KMS-11 (cell line): ENCODE measurements at regions not wholly inside any gene's neighbourhood (a gene's known extent, or its start where the extent isn't known, plus 50 kb on each side); places are given as distances from the start of the nearest gene placed in this dataset.

ENCODE experiments used
- H2AFZ ChIP-seq: fragments of 200-600 bp; sonication (generic); 2 replicates; pipeline ENCODE4 v1.6.1; 2016; ENCODE audit warnings: antibody characterized with exemption, mixed run types, low read depth
- H3K27ac ChIP-seq: fragments of 200-600 bp; sonication (generic); 2 replicates; pipeline ENCODE4 v1.6.1; 2016; ENCODE audit warnings: mild to moderate bottlenecking, mixed run types
- H3K27me3 ChIP-seq: fragments of 200-600 bp; sonication (generic); 2 replicates; pipeline ENCODE4 v1.6.1; 2017; ENCODE audit warnings: mild to moderate bottlenecking, low read depth, mixed run types, moderate library complexity; ENCODE audit not compliant: insufficient read depth
- H3K36me3 ChIP-seq: fragments of 200-600 bp; sonication (generic); 2 replicates; pipeline ENCODE4 v1.6.1; 2017; ENCODE audit warnings: mild to moderate bottlenecking, mixed run types; ENCODE audit not compliant: insufficient read depth
- H3K4me1 ChIP-seq: fragments of 200-600 bp; sonication (generic); 2 replicates; pipeline ENCODE4 v1.6.1; 2016; ENCODE audit warnings: mild to moderate bottlenecking, low read depth, mixed run types; ENCODE audit not compliant: poor library complexity, severe bottlenecking
- H3K4me2 ChIP-seq: fragments of 200-600 bp; sonication (generic); 2 replicates; pipeline ENCODE4 v1.7.0; 2016; ENCODE audit warnings: mild to moderate bottlenecking, mixed run types
- H3K4me3 ChIP-seq: fragments of 200-600 bp; sonication (generic); IDR thresholded peaks from 2 replicates; pipeline ENCODE4 v1.6.1; 2017; ENCODE audit warnings: low read depth, low read length, mixed read lengths; ENCODE audit not compliant: insufficient read depth
- H3K79me2 ChIP-seq: fragments of 200-600 bp; sonication (generic); 2 replicates; pipeline ENCODE4 v1.6.1; 2016; ENCODE audit warnings: low read depth, mixed run types; ENCODE audit not compliant: insufficient read depth
- H3K9ac ChIP-seq: fragments of 200-600 bp; sonication (generic); 2 replicates; pipeline ENCODE4 v1.6.1; 2016; ENCODE audit warnings: mild to moderate bottlenecking, mixed run types
- H4K20me1 ChIP-seq: fragments of 200-600 bp; sonication (generic); 2 replicates; pipeline ENCODE4 v1.6.1; 2016; ENCODE audit warnings: mild to moderate bottlenecking, mixed run types; ENCODE audit not compliant: insufficient read depth
- TF ChIP-seq, protein P1 (sequence below): fragments of 200-600 bp; sonication (generic); conservative IDR thresholded peaks from 2 replicates; pipeline ENCODE4 v1.6.1; 2017; ENCODE audit warnings: low read depth, mild to moderate bottlenecking, antibody characterized with exemption, low read length, moderate library complexity, mixed read lengths

DNA sequence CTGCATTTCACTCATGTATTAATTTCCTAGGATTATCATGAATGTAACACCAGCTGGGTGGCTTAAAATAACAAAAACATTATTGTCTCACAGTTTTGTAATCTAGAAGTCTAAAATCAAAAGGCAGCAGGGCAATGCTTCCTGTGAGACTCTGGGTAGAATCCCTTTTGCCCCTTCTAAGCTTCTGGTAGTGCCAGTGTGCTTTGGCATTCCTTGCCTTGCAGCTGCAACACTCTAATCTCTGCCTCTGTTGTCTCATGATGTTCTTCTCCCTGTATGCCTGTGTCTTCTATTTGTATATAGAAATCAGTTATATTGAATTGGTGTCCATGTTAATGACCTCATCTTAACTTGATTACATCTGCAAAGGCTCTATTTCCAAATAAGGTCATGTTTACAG is 1117.3 kb downstream of the PCDH18 start:
- Histone ChIP-seq H3K4me2 (no peak overlapping the region), H3K27ac (no peak overlapping the region), H3K36me3 (no peaks in the 10 kb centered on the region), H3K79me2 (no peaks in the 10 kb centered on the region), H4K20me1 (no peaks in the 10 kb centered on the region), H3K4me3 (no peak overlapping the region), H3K9ac (no peak overlapping the region), H3K4me1 (no peaks in the 10 kb centered on the region), H3K27me3 (no peaks in the 10 kb centered on the region), H2AFZ (no peak overlapping the region)
- TF ChIP-seq, protein P1, sequence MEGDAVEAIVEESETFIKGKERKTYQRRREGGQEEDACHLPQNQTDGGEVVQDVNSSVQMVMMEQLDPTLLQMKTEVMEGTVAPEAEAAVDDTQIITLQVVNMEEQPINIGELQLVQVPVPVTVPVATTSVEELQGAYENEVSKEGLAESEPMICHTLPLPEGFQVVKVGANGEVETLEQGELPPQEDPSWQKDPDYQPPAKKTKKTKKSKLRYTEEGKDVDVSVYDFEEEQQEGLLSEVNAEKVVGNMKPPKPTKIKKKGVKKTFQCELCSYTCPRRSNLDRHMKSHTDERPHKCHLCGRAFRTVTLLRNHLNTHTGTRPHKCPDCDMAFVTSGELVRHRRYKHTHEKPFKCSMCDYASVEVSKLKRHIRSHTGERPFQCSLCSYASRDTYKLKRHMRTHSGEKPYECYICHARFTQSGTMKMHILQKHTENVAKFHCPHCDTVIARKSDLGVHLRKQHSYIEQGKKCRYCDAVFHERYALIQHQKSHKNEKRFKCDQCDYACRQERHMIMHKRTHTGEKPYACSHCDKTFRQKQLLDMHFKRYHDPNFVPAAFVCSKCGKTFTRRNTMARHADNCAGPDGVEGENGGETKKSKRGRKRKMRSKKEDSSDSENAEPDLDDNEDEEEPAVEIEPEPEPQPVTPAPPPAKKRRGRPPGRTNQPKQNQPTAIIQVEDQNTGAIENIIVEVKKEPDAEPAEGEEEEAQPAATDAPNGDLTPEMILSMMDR: no peak

DNA sequence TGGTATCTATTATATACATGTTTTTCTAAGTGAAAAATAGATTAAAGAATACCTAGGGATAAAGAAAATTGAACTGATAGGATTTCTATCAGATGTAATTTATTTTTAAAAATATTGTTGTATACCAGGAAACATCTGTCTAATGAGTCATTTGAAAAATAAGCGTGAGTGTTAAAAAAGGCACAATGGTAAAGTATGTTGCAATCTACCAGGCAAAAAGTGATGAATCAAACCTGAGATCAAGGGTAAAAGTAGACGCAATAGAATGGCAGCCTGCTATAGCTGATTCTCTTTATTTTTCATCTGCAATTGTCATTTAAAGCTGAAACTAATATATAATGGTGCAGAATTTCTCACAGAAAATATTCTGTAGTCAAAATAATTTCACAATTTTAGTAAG is 1119.6 kb downstream of the PCDH18 start:
- TF ChIP-seq, protein P1: no peak
- Histone ChIP-seq H2AFZ (no peak overlapping the region), H3K4me3 (no peak overlapping the region), H3K79me2 (no peaks in the 10 kb centered on the region), H4K20me1 (no peaks in the 10 kb centered on the region), H3K4me2 (no peak overlapping the region), H3K27me3 (no peaks in the 10 kb centered on the region), H3K9ac (no peak overlapping the region), H3K36me3 (no peaks in the 10 kb centered on the region), H3K27ac (no peak overlapping the region), H3K4me1 (no peaks in the 10 kb centered on the region)

DNA sequence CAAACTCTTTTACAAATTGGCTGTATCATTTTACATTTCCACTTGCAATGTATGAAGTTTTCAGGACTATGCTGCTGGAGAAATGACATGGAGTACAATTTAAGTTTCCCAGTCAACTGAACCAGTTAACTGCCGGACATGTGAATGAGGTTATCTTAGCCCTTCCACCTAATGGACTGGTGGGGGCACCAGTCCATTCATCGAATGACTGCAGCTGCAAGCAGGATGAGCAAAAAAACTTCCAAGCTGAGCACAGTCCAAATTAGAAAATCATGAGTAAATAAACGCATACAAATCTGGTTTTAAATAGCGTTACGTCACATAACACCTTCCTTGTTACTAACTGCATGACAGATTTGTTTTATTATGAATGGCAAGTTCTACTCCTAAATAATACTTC is 1131.5 kb downstream of the PCDH18 start:
- Histone ChIP-seq H3K79me2 (no peaks in the 10 kb centered on the region), H4K20me1 (no peaks in the 10 kb centered on the region), H3K9ac (no peak overlapping the region), H3K4me3 (no peak overlapping the region), H3K4me1 (no peaks in the 10 kb centered on the region), H2AFZ (no peak overlapping the region), H3K36me3 (no peaks in the 10 kb centered on the region), H3K27me3 (no peaks in the 10 kb centered on the region), H3K27ac (no peak overlapping the region), H3K4me2 (no peak overlapping the region)
- TF ChIP-seq, protein P1: no peak

DNA sequence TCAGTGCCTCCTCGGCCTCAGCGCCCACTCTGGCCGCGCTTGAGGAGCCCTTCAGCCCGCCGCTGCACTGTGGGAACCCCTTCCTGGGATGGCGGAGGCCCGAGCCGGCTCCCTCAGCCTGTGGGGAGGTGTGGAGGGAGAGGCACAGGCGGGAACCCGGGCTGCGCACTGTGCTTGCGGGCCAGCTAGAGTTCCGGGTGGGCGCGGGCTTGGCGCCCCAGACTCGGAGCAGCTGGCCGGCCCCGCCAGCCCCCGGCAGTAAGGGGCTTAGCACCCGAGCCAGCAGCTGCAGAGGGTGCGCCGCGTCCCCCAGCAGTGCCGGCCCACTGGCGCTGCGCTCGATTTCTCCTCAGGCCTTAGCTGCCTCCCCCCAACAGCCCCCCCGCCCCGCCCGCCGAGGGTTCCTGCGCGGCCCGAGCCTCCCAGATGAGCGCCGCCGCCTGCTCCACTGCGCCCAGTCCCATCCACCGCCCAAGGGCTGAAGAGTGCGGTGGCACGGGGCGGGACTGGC is 1137.0 kb downstream of the PCDH18 start:
- Histone ChIP-seq H3K27me3 (no peaks in the 10 kb centered on the region), H3K4me1 (no peaks in the 10 kb centered on the region), H3K4me3 (no peak overlapping the region), H4K20me1 (no peaks in the 10 kb centered on the region), H3K9ac (no peak overlapping the region), H2AFZ (no peak overlapping the region), H3K36me3 (no peaks in the 10 kb centered on the region), H3K27ac (no peak overlapping the region), H3K79me2 (no peaks in the 10 kb centered on the region), H3K4me2 (no peak overlapping the region)
- TF ChIP-seq, protein P1: no peak
